ENCODE measurements at regions not wholly inside any gene's neighbourhood (a gene's known extent, or its start where the extent isn't known, plus 50 kb on each side); places are given as distances from the start of the nearest gene placed in this dataset.

DNA sequence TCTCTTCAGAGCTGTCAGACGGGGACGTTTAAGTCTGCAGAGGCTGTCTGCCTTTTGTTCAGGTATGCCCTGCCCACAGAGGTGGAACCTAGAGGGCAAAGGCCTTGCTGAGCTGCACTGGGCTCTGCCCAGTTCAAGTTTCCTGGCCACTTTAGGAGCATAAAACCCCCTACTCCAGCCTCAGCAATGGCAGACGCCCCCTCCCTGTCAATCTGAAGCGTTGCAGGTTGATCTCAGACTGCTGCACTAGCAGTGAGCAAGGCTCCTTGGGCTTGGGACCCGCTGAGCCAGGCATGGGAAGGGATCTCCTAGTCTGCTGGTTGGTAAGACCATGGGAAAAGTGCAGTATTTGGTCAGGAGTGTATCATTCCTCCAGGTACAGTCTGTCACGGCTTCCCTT, 66.6 kb upstream of the TP53I11 start:
- TF ChIP-seq TARDBP (IDR thresholded peaks at IDR 0.05) = no peak
- no peak for TF ChIP-seq HDGF (IDR thresholded peaks at IDR 0.05; ENCODE audit: borderline replicate concordance)
- TF ChIP-seq LEF1 (IDR thresholded peaks at IDR 0.05; ENCODE audit: borderline replicate concordance) = no peak
- no peak for TF ChIP-seq ELF4 (IDR thresholded peaks at IDR 0.05)
- no peak for TF ChIP-seq FOXK2 (IDR thresholded peaks at IDR 0.05)
- TF ChIP-seq SP1 (IDR thresholded peaks at IDR 0.05) = no peak
- TF ChIP-seq BHLHE40 (IDR thresholded peaks at IDR 0.05; ENCODE audit: borderline replicate concordance) = no peak
- TF ChIP-seq CTBP1 (IDR thresholded peaks at IDR 0.05; ENCODE audit: borderline replicate concordance) = no peak

Measured in HEK293T (cell line).